ENCODE measurements at regions not wholly inside any gene's neighbourhood (a gene's known extent, or its start where the extent isn't known, plus 50 kb on each side); places are given as distances from the start of the nearest gene placed in this dataset.

GRCh38 chr19:29293292-29293691 lies 80.3 kb upstream of the UQCRFS1 start:
- DNase-seq, result no peak

GRCh38 chr19:29293736-29294342 lies 80.9 kb upstream of the UQCRFS1 start:
- DNase-seq, result no peak

GRCh38 chr19:29294343-29294811 lies 81.4 kb upstream of the UQCRFS1 start:
- no peak for DNase-seq

GRCh38 chr19:29295285-29295684 lies 82.3 kb upstream of the UQCRFS1 start:
- no peak for DNase-seq

- no peak for DNase-seq
These were observed 84.4 kb upstream of the UQCRFS1 start for GRCh38 chr19:29297381-29297780.

- no peak for DNase-seq
These were observed 86.7 kb upstream of the UQCRFS1 start for GRCh38 chr19:29299416-29300380.

GRCh38 chr19:29302002-29302928 lies 89.3 kb upstream of the UQCRFS1 start:
- DNase-seq, result no peak

- DNase-seq, result no peak
These were observed 90.2 kb upstream of the UQCRFS1 start for GRCh38 chr19:29303069-29303718.

- DNase-seq, result no peak
These were observed 90.8 kb upstream of the UQCRFS1 start for GRCh38 chr19:29303719-29304090.

- DNase-seq, result no peak
These were observed 92.3 kb upstream of the UQCRFS1 start for GRCh38 chr19:29305268-29305667.

- DNase-seq, result no peak
These were observed 96.1 kb upstream of the UQCRFS1 start for GRCh38 chr19:29308977-29309590.

- DNase-seq, result no peak
These were observed 96.7 kb upstream of the UQCRFS1 start for GRCh38 chr19:29309637-29310036.

GRCh38 chr19:29311191-29311790 lies 98.3 kb upstream of the UQCRFS1 start:
- DNase-seq, result no peak

- no peak for DNase-seq
These were observed 102.7 kb upstream of the UQCRFS1 start for GRCh38 chr19:29315556-29316190.

GRCh38 chr19:29318581-29318980 lies 105.6 kb upstream of the UQCRFS1 start:
- DNase-seq, result no peak

- no peak for DNase-seq
These were observed 107.1 kb upstream of the UQCRFS1 start for GRCh38 chr19:29320086-29320485.

GRCh38 chr19:29320618-29321017 lies 107.7 kb upstream of the UQCRFS1 start:
- DNase-seq, result no peak

GRCh38 chr19:29321116-29321515 lies 108.2 kb upstream of the UQCRFS1 start:
- no peak for DNase-seq

GRCh38 chr19:29323021-29323430 lies 110.1 kb upstream of the UQCRFS1 start:
- no peak for DNase-seq

GRCh38 chr19:29323440-29324290 lies 110.7 kb upstream of the UQCRFS1 start:
- no peak for DNase-seq
